IMR-90 (cell line): ENCODE measurements at regions not wholly inside any gene's neighbourhood (a gene's known extent, or its start where the extent isn't known, plus 50 kb on each side); places are given as distances from the start of the nearest gene placed in this dataset.

Source experiments
- ATAC-seq: fragments of 200-7000 bp; cut with Tn5 transposase; 2 replicates; pipeline ENCODE4 v1.9.1; 2020; ENCODE audit warnings: low read depth, mild to moderate bottlenecking, moderate library complexity
- BruUV-seq: library from RNA; stranded (reverse); fragments of 400-500 nt; replicated peaks from 2 replicates; lab custom pipeline; 2021; lab: Mats Ljungman, UMichigan
- CTCF ChIA-PET: fragments of 300-600 bp; formaldehyde crosslinking; extraction: SDS; loops from one replicate; lab custom pipeline; 2021; ENCODE audit warnings: antibody characterized with exemption; lab: Yijun Ruan, JAX
- POLR2A ChIA-PET: fragments of 300-600 bp; sonication (Branson Sonifier 250); formaldehyde crosslinking; loops from one replicate; lab custom pipeline; 2022; ENCODE audit warnings: antibody characterized with exemption; ENCODE audit not compliant: unreplicated experiment; lab: Charles Lee
- DNase-seq: peaks from one replicate; pipeline ENCODE4 v3.0.0; 2013
- H2AFZ ChIP-seq: replicated peaks from 2 replicates; pipeline ENCODE3; 2013; ENCODE audit warnings: low read length, mild to moderate bottlenecking; ENCODE audit not compliant: poor library complexity
- H2AK5ac ChIP-seq: 2 replicates; pipeline ENCODE4 v1.6.1; 2013; ENCODE audit warnings: low read depth, low read length, inconsistent platforms
- H2AK9ac ChIP-seq: replicated peaks from 2 replicates; pipeline ENCODE3; 2013; ENCODE audit warnings: mild to moderate bottlenecking, low read depth, low read length, moderate library complexity; ENCODE audit not compliant: poor library complexity
- H2BK120ac ChIP-seq: 2 replicates; pipeline ENCODE4 v1.6.1; 2013; ENCODE audit warnings: low read depth, low read length, inconsistent platforms
- H2BK15ac ChIP-seq: 3 replicates; pipeline ENCODE4 v1.6.1; 2013; ENCODE audit warnings: low read depth, low read length, inconsistent platforms
- H2BK20ac ChIP-seq: 2 replicates; pipeline ENCODE4 v1.6.1; 2013; ENCODE audit warnings: low read depth, mild to moderate bottlenecking, inconsistent platforms, low read length, moderate library complexity
- H2BK5ac ChIP-seq: 2 replicates; pipeline ENCODE4 v1.6.1; 2013; ENCODE audit warnings: mild to moderate bottlenecking, low read depth, low read length, inconsistent platforms; ENCODE audit not compliant: poor library complexity, severe bottlenecking
- H3K14ac ChIP-seq: replicated peaks from 2 replicates; pipeline ENCODE4 v1.6.1; 2013; ENCODE audit warnings: low read depth, low read length, inconsistent platforms
- H3K18ac ChIP-seq: 2 replicates; pipeline ENCODE4 v1.6.1; 2013; ENCODE audit warnings: low read depth, low read length, control low read depth
- H3K23ac ChIP-seq: 2 replicates; pipeline ENCODE4 v1.6.1; 2013; ENCODE audit warnings: low read depth, low read length, inconsistent platforms
- H3K27ac ChIP-seq: 2 replicates; pipeline ENCODE4 v1.5.1; 2013; ENCODE audit warnings: mild to moderate bottlenecking, control low read depth, low read length; ENCODE audit not compliant: insufficient read depth
- H3K27me3 ChIP-seq: 2 replicates; pipeline ENCODE4 v1.6.1; 2013; ENCODE audit warnings: low read length; ENCODE audit not compliant: control insufficient read depth, insufficient read depth
- H3K36me3 ChIP-seq: 2 replicates; pipeline ENCODE4 v1.6.1; 2013; ENCODE audit warnings: low read length, mixed read lengths; ENCODE audit not compliant: control insufficient read depth, insufficient read depth
- H3K4ac ChIP-seq: 2 replicates; pipeline ENCODE4 v1.6.1; 2013; ENCODE audit warnings: low read depth, low read length, inconsistent platforms
- H3K4me1 ChIP-seq: 2 replicates; pipeline ENCODE4 v1.6.1; 2013; ENCODE audit warnings: low read length, mixed read lengths; ENCODE audit not compliant: control insufficient read depth, insufficient read depth
- H3K4me2 ChIP-seq: 2 replicates; pipeline ENCODE4 v1.6.1; 2013; ENCODE audit warnings: low read depth, mild to moderate bottlenecking, control low read depth, low read length, moderate library complexity
- H3K4me3 ChIP-seq: 2 replicates; pipeline ENCODE4 v1.5.1; 2013; ENCODE audit warnings: low read depth, mild to moderate bottlenecking, control low read depth, low read length, moderate library complexity; ENCODE audit not compliant: insufficient read depth
- H3K56ac ChIP-seq: 2 replicates; pipeline ENCODE4 v1.6.1; 2013; ENCODE audit warnings: low read length, inconsistent platforms; ENCODE audit not compliant: insufficient read depth; ENCODE audit errors: extremely low read depth
- H3K79me1 ChIP-seq, 2 experiments: 2 replicates each; pipeline ENCODE4 v1.6.1; 2013; ENCODE audit warnings: low read length in 2 of 2, inconsistent platforms in 1 of 2, low read depth in 1 of 2
- H3K9ac ChIP-seq: 2 replicates; pipeline ENCODE4 v1.6.1; 2013; ENCODE audit warnings: low read depth, low read length, control low read depth
- H3K9me1 ChIP-seq: 2 replicates; pipeline ENCODE4 v1.6.1; 2013; ENCODE audit warnings: low read length, inconsistent platforms; ENCODE audit not compliant: insufficient read depth
- H3K9me3 ChIP-seq: 2 replicates; pipeline ENCODE4 v1.6.1; 2013; ENCODE audit warnings: low read length; ENCODE audit not compliant: control insufficient read depth, insufficient read depth
- H4K20me1 ChIP-seq: 2 replicates; pipeline ENCODE4 v1.6.1; 2013; ENCODE audit warnings: low read length, inconsistent platforms; ENCODE audit not compliant: insufficient read depth
- H4K5ac ChIP-seq: 2 replicates; pipeline ENCODE4 v1.6.1; 2013; ENCODE audit warnings: mild to moderate bottlenecking, low read depth, low read length, control low read depth
- H4K8ac ChIP-seq, 2 experiments: 2 replicates each; pipeline ENCODE4 v1.6.1; 2013; ENCODE audit warnings: low read depth in 2 of 2, low read length in 2 of 2, control low read depth in 1 of 2, inconsistent platforms in 1 of 2
- H4K91ac ChIP-seq: 2 replicates; pipeline ENCODE4 v1.6.1; 2013; ENCODE audit warnings: low read depth, low read length, inconsistent platforms; ENCODE audit not compliant: insufficient read depth
- BHLHE40 ChIP-seq: fragments of 150-350 bp; IDR thresholded peaks from 2 replicates; pipeline ENCODE4 v1.6.1; 2016; ENCODE audit warnings: mild to moderate bottlenecking, low read depth, low read length
- CEBPB ChIP-seq: IDR thresholded peaks from 2 replicates; pipeline ENCODE4 v1.6.1; 2012; ENCODE audit warnings: low read depth, low read length, improper control_type of control experiment
- CHD1 ChIP-seq: IDR thresholded peaks from 2 replicates; pipeline ENCODE4 v1.6.1; 2012; ENCODE audit warnings: low read depth, low read length, improper control_type of control experiment
- CTCF ChIP-seq: conservative IDR thresholded peaks from 2 replicates; pipeline ENCODE4 v1.5.1; 2012; ENCODE audit warnings: mild to moderate bottlenecking, low read depth, low read length, improper control_type of control experiment
- ELK1 ChIP-seq: fragments of 150-350 bp; IDR thresholded peaks from 2 replicates; pipeline ENCODE4 v1.6.1; 2016; ENCODE audit warnings: low read depth, mild to moderate bottlenecking, low read length, moderate library complexity, borderline replicate concordance
- FOS ChIP-seq: fragments of 150-350 bp; IDR thresholded peaks from 2 replicates; pipeline ENCODE4 v1.6.1; 2016; ENCODE audit warnings: low read depth, low read length
- MAFK ChIP-seq: IDR thresholded peaks from 2 replicates; pipeline ENCODE4 v1.6.1; 2012; ENCODE audit warnings: low read depth, low read length, improper control_type of control experiment
- MAZ ChIP-seq: IDR thresholded peaks from 2 replicates; pipeline ENCODE4 v1.6.1; 2012; ENCODE audit warnings: low read depth, mild to moderate bottlenecking, low read length, improper control_type of control experiment, moderate library complexity, borderline replicate concordance
- MXI1 ChIP-seq: IDR thresholded peaks from 2 replicates; pipeline ENCODE4 v1.6.1; 2012; ENCODE audit warnings: low read depth, mild to moderate bottlenecking, low read length, moderate library complexity, borderline replicate concordance
- NFE2L2 ChIP-seq: fragments of 150-350 bp; IDR thresholded peaks from 2 replicates; pipeline ENCODE4 v1.6.1; 2016; ENCODE audit warnings: low read depth, mild to moderate bottlenecking, low read length
- POLR2A ChIP-seq: IDR thresholded peaks from 2 replicates; pipeline ENCODE4 v1.6.1; 2012; ENCODE audit warnings: mild to moderate bottlenecking, low read depth, low read length
- RAD21 ChIP-seq: IDR thresholded peaks from 2 replicates; pipeline ENCODE4 v1.6.1; 2012; ENCODE audit warnings: low read length, improper control_type of control experiment
- RCOR1 ChIP-seq: IDR thresholded peaks from 2 replicates; pipeline ENCODE4 v1.6.1; 2012; ENCODE audit warnings: mild to moderate bottlenecking, low read length, improper control_type of control experiment; ENCODE audit not compliant: insufficient replicate concordance
- RFX5 ChIP-seq: IDR thresholded peaks from 2 replicates; pipeline ENCODE4 v1.8.0; 2012; ENCODE audit warnings: low read depth, mild to moderate bottlenecking, low read length, moderate library complexity
- SMC3 ChIP-seq: fragments of 150-350 bp; IDR thresholded peaks from 2 replicates; pipeline ENCODE4 v1.6.1; 2016; ENCODE audit warnings: low read depth, mild to moderate bottlenecking, antibody characterized with exemption, low read length, moderate library complexity
- USF2 ChIP-seq: fragments of 150-350 bp; IDR thresholded peaks from 2 replicates; pipeline ENCODE4 v1.6.1; 2017; ENCODE audit warnings: mild to moderate bottlenecking, antibody characterized with exemption, low read length, low read depth
- WGBS, 2 experiments: methylation state at CpG; one replicate each; pipeline versions ENCODE4 v1.1.5 to v1.1.7; 2013; ENCODE audit warnings: missing lambda C conversion rate in 2 of 2; ENCODE audit not compliant: insufficient read length in 1 of 2; ENCODE audit errors: extremely low coverage in 2 of 2; 5-methylcytosine and 5-hydroxymethylcytosine counted together
- dilution Hi-C: fragments of 300-500 bp; cut with HindIII; formaldehyde crosslinking; loops from one replicate; pipeline ENCODE4 v1.14.3; 2018; ENCODE audit warnings: low sequenced_read_pairs; ENCODE audit not compliant: unreplicated experiment
- in situ Hi-C: fragments of 300-500 bp; cut with MboI; formaldehyde crosslinking; loops from 3 replicates; pipeline ENCODE4 v1.14.3; 2019; ENCODE audit warnings: low sequenced_read_pairs, inconsistent platforms, mixed read lengths
- intact Hi-C: fragments of 100-400 bp; cut with micrococcal nuclease; formaldehyde crosslinking; loops from 2 replicates; pipeline ENCODE4 v1.10.0; 2022

DNA sequence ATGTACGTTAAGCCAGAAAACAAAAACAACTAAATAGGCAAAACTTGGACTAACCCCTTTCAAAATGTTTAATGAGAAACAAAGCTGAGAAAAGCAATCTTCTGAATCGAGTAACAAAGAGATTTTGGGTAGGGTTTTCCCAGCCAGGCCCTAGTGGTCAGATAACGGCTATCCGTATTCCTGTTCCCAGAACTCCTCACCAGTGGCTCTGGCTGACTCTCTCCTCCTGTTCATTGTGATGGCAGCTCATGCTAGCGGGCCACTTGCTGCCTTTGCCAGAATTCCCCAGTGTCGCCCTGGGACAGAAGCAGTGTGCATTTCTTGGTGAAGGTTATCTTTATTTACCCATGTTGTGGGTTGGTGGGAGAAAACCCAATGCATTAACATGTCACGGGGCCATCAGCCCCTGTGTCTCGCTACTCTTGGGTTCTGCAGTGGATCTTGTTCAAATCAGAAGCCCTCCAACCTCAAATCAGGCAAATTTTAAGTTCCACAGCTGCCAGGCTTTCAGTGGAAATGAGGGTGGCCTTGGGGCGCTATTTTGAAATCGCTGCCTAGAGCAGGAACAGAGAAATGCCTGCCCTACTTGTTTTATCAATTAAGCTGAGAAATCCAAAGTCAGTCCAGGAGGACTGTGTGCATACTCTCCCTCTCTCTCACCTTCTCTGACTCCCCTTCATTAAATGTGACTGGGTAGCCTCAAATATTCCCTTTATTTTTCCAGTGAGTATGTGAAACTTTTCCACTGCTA, 164.5 kb upstream of the NPVF start:
- H2BK20ac ChIP-seq, result no peak overlapping the region
- H2BK15ac ChIP-seq, result no peak overlapping the region
- no peak overlapping the region for H3K4ac ChIP-seq
- H3K36me3 ChIP-seq, result no peaks in the 10 kb centered on the region
- peaks cover 4% of the 10 kb centered on the region for H3K27me3 ChIP-seq
- H3K4me2 ChIP-seq, result no peak overlapping the region
- H3K23ac ChIP-seq, result no peak overlapping the region
- H2AK9ac ChIP-seq, result no peak overlapping the region
- in situ Hi-C loops, result loop anchor here (5.0 kb wide), 1 partner anchor 460 kb away; no protein-coding TSS in a partner anchor
- no peaks in the 10 kb centered on the region for H4K20me1 ChIP-seq
- H4K8ac ChIP-seq, result no peak overlapping the region
- H3K9me3 ChIP-seq, result no peaks in the 10 kb centered on the region
- H4K5ac ChIP-seq, result no peak overlapping the region
- H2AK5ac ChIP-seq, result no peak overlapping the region
- DNase-seq (no peak), ATAC-seq (no peak)
- no peak overlapping the region for H3K56ac ChIP-seq
- CTCF ChIA-PET, result interaction anchor here (1.3 kb wide), 1 partner anchor 172 kb away, joined by 3 read pairs; no protein-coding TSS in a partner anchor
- peak overlapping the region; percentile 44 for H2AFZ ChIP-seq
- H3K79me1 ChIP-seq, result no peaks in the 10 kb centered on the region
- H4K91ac ChIP-seq, result no peak overlapping the region
- H3K4me1 ChIP-seq, result no peaks in the 10 kb centered on the region
- BruUV-seq, result no TSS peak
- POLR2A ChIA-PET, result no interaction called here
- no peak overlapping the region for H3K9ac ChIP-seq
- no peaks in the 10 kb centered on the region for H3K9me1 ChIP-seq
- no CpG with 5 or more reads among the region's 10 CpGs for WGBS, 2 experiments
- H2BK120ac ChIP-seq, result no peak overlapping the region
- no peak overlapping the region for H3K18ac ChIP-seq
- no peak overlapping the region for H3K27ac ChIP-seq
- dilution Hi-C loops, result no loop called here
- intact Hi-C loops, result no loop called here
- H3K4me3 ChIP-seq, result no peak overlapping the region
- TF ChIP-seq RCOR1, result no peak
- TF ChIP-seq MAZ, result no peak
- TF ChIP-seq NFE2L2, result no peak
- no peak for TF ChIP-seq CEBPB
- no peak for TF ChIP-seq RAD21
- TF ChIP-seq BHLHE40, result no peak
- no peak for TF ChIP-seq POLR2A
- no peak for TF ChIP-seq RFX5
- no peak for TF ChIP-seq CTCF
- no peak for TF ChIP-seq ELK1
- no peak for TF ChIP-seq USF2
- TF ChIP-seq SMC3, result no peak
- no peak for TF ChIP-seq MAFK
- TF ChIP-seq FOS, result no peak
- TF ChIP-seq MXI1, result no peak
- no peak for TF ChIP-seq CHD1
- H2BK5ac ChIP-seq, result no peak overlapping the region
- H3K14ac ChIP-seq, result no peak overlapping the region
